ENCODE measurements at regions not wholly inside any gene's neighbourhood (a gene's known extent, or its start where the extent isn't known, plus 50 kb on each side); places are given as distances from the start of the nearest gene placed in this dataset.
"Not testable (repeated sequence)": the region's sequence is repeated elsewhere in the genome, so short reads cannot be mapped to it uniquely, and the experiment has no call there.

DNA sequence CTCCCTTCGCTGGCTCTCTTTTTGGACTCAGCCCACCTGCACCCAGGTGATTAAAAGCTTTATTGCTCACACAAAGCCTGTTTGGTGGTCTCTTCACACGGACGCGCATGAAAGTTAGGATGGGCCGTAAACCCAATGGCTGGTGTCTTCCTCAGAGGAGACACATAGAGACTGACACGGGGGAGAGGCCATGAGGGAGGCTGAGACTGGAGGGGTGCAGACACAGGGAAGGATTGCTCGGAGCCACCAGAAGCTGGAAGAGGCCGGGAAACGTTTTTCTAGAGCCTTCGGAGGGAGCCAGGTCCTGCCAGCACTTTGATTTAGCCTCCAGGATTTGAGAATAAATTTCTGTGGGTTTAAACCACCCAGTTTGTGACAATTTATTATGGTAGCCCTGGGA, 274.9 kb downstream of the AGTPBP1 start:
- no peak overlapping the region for H3K4me3 ChIP-seq (replicated peaks in 1 of 3; ENCODE audit: low read depth in 2 of 3, low read length in 3 of 3)
- H3K9me3 Mint-ChIP-seq, result peaks cover 0 to 10% (median 5%) of the 10 kb centered on the region in 7 donors
- no peaks in the 10 kb centered on the region for H4K20me1 ChIP-seq (ENCODE audit: insufficient read depth, low read length)
- intact Hi-C loops (cut with micrococcal nuclease), result no loop called here
- no peak for DNase-seq
- no peak overlapping the region for H2AFZ ChIP-seq (ENCODE audit: insufficient read depth, low read depth, low read length, poor library complexity, severe bottlenecking)
- H3K4me1 Mint-ChIP-seq, result no peaks in the 10 kb centered on the region
- no peak overlapping the region for H3K4me2 ChIP-seq (replicated peaks; ENCODE audit: extremely low read depth, low read length, poor library complexity, severe bottlenecking)
- 90% methylated on average over 5 of the region's 10 CpGs for WGBS (ENCODE audit: insufficient coverage)
- H3K36me3 Mint-ChIP-seq, result no peaks in the 10 kb centered on the region
- H3K27ac ChIP-seq (ENCODE audit: low read depth in 1 of 2, low read length in 2 of 2), result no peak overlapping the region
- TF ChIP-seq, protein P1, sequence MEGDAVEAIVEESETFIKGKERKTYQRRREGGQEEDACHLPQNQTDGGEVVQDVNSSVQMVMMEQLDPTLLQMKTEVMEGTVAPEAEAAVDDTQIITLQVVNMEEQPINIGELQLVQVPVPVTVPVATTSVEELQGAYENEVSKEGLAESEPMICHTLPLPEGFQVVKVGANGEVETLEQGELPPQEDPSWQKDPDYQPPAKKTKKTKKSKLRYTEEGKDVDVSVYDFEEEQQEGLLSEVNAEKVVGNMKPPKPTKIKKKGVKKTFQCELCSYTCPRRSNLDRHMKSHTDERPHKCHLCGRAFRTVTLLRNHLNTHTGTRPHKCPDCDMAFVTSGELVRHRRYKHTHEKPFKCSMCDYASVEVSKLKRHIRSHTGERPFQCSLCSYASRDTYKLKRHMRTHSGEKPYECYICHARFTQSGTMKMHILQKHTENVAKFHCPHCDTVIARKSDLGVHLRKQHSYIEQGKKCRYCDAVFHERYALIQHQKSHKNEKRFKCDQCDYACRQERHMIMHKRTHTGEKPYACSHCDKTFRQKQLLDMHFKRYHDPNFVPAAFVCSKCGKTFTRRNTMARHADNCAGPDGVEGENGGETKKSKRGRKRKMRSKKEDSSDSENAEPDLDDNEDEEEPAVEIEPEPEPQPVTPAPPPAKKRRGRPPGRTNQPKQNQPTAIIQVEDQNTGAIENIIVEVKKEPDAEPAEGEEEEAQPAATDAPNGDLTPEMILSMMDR (IDR thresholded peaks at IDR 0.05), result no peak
- no peaks in the 10 kb centered on the region for H3K79me2 ChIP-seq (ENCODE audit: insufficient read depth, low read length)
- no peak overlapping the region for H3K9ac ChIP-seq (ENCODE audit: insufficient read depth, low read length, poor library complexity, severe bottlenecking)
- no peaks in the 10 kb centered on the region for H3K4me1 ChIP-seq (ENCODE audit: control insufficient read depth in 1 of 2, insufficient read depth in 2 of 2, low read length in 2 of 2)
- no peak overlapping the region for H3K27ac Mint-ChIP-seq
- H3K27me3 ChIP-seq (ENCODE audit: control insufficient read depth in 2 of 2, insufficient read depth in 2 of 2, low read length in 2 of 2), result no peaks in the 10 kb centered on the region
- H3K9me3 ChIP-seq (replicated peaks in 1 of 2; ENCODE audit: control insufficient read depth in 1 of 2, insufficient read depth in 1 of 2, low read length in 2 of 2), result no peaks in the 10 kb centered on the region
- no peaks in the 10 kb centered on the region for H3K36me3 ChIP-seq (replicated peaks in 1 of 2; ENCODE audit: control insufficient read depth in 1 of 2, insufficient read depth in 2 of 2, low read length in 2 of 2)
- peaks cover 0 to 10% (median 3%) of the 10 kb centered on the region in 3 donors for H3K27me3 Mint-ChIP-seq (ENCODE audit: low read depth in 3 of 3)
- H3K4me3 Mint-ChIP-seq, result no peak overlapping the region

DNA sequence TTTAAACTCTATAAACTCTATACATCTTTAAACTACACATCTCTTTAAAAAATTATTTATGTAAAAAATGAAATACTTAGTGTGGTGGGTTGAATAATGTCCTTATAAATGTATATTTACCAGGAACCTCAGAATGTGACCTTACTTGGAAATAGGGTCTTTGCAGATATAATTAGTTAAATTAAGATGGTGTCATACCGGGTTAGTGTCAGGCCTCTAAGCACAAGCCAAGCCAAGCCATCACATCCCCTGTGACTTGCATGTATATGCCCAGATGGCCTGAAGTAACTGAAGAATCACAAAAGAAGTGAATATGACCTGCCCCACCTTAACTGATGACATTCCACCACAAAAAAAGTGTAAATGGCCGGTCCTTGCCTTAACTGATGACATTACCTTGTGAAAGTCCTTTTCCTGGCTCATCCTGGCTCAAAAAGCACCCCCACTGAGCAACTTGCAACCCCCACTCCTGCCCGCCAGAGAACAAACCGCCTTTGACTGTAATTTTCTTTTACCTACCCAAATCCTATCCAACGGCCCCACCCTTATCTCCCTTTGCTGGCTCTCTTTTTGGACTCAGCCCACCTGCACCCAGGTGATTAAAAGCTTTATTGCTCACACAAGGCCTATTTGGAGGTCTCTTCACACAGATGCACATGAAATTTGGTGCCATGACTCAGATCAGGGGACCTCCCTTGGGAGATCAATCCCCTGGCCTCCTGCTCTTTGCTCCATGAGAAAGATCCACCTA, 283.5 kb downstream of the AGTPBP1 start:
- WGBS (ENCODE audit: insufficient coverage), result 93% methylated on average over 3 of the region's 5 CpGs
- H3K27ac ChIP-seq (ENCODE audit: low read depth in 1 of 2, low read length in 2 of 2); H3K4me3 Mint-ChIP-seq; DNase-seq; H2AFZ ChIP-seq (ENCODE audit: insufficient read depth, low read depth, low read length, poor library complexity, severe bottlenecking); intact Hi-C loops (cut with micrococcal nuclease); H3K36me3 ChIP-seq (replicated peaks in 1 of 2; ENCODE audit: control insufficient read depth in 1 of 2, insufficient read depth in 2 of 2, low read length in 2 of 2); H3K4me3 ChIP-seq (replicated peaks in 1 of 3; ENCODE audit: low read depth in 2 of 3, low read length in 3 of 3); H3K27me3 Mint-ChIP-seq (ENCODE audit: low read depth in 3 of 3); H4K20me1 ChIP-seq (ENCODE audit: insufficient read depth, low read length); H3K36me3 Mint-ChIP-seq; H3K4me1 ChIP-seq (ENCODE audit: control insufficient read depth in 1 of 2, insufficient read depth in 2 of 2, low read length in 2 of 2); H3K9ac ChIP-seq (ENCODE audit: insufficient read depth, low read length, poor library complexity, severe bottlenecking); H3K27me3 ChIP-seq (ENCODE audit: control insufficient read depth in 2 of 2, insufficient read depth in 2 of 2, low read length in 2 of 2); H3K9me3 ChIP-seq (replicated peaks in 1 of 2; ENCODE audit: control insufficient read depth in 1 of 2, insufficient read depth in 1 of 2, low read length in 2 of 2); H3K79me2 ChIP-seq (ENCODE audit: insufficient read depth, low read length); H3K4me1 Mint-ChIP-seq; H3K4me2 ChIP-seq (replicated peaks; ENCODE audit: extremely low read depth, low read length, poor library complexity, severe bottlenecking); H3K27ac Mint-ChIP-seq: not testable (repeated sequence)
- peaks cover 0 to 13% (median 6%) of the 10 kb centered on the region in 7 donors for H3K9me3 Mint-ChIP-seq

Data from CD14-positive monocyte (primary cell).